ENCODE measurements at regions not wholly inside any gene's neighbourhood (a gene's known extent, or its start where the extent isn't known, plus 50 kb on each side); places are given as distances from the start of the nearest gene placed in this dataset.
A peak's percentile ranks its signal among the peaks of the same experiment; 100 is the strongest.

GRCh38 chrX:39616098-39616729, 481.5 kb downstream of the BCOR start:
- no peak for DNase-seq

GRCh38 chrX:39616731-39617130, 481.0 kb downstream of the BCOR start:
- no peak for DNase-seq

- no peak for DNase-seq
Measured at GRCh38 chrX:39618178-39618577, 479.6 kb downstream of the BCOR start.

- DNase-seq = no peak
Measured at GRCh38 chrX:39619182-39620009, 478.4 kb downstream of the BCOR start.

- DNase-seq = no peak
Measured at GRCh38 chrX:39624166-39624565, 473.6 kb downstream of the BCOR start.

GRCh38 chrX:39625810-39626209, 471.9 kb downstream of the BCOR start:
- DNase-seq = no peak

GRCh38 chrX:39626749-39627148, 471.0 kb downstream of the BCOR start:
- no peak for DNase-seq

- no peak for DNase-seq
Measured at GRCh38 chrX:39627257-39627656, 470.5 kb downstream of the BCOR start.

GRCh38 chrX:39629001-39629400, 468.8 kb downstream of the BCOR start:
- no peak for DNase-seq

- DNase-seq = no peak
Measured at GRCh38 chrX:39630344-39630743, 467.4 kb downstream of the BCOR start.

GRCh38 chrX:39631276-39632229, 466.2 kb downstream of the BCOR start:
- DNase-seq = no peak

- no peak for DNase-seq
Measured at GRCh38 chrX:39633293-39633692, 464.5 kb downstream of the BCOR start.

- no peak for DNase-seq
Measured at GRCh38 chrX:39636481-39636880, 461.3 kb downstream of the BCOR start.

GRCh38 chrX:39638526-39638925, 459.2 kb downstream of the BCOR start:
- no peak for DNase-seq

GRCh38 chrX:39639871-39640270, 457.9 kb downstream of the BCOR start:
- no peak for DNase-seq

- no peak for DNase-seq
Measured at GRCh38 chrX:39640866-39641265, 456.9 kb downstream of the BCOR start.

GRCh38 chrX:39642071-39642470, 455.7 kb downstream of the BCOR start:
- no peak for DNase-seq

GRCh38 chrX:39643550-39643949, 454.2 kb downstream of the BCOR start:
- DNase-seq = no peak

- DNase-seq = no peak
Measured at GRCh38 chrX:39645178-39645895, 452.4 kb downstream of the BCOR start.

- DNase-seq = no peak
Measured at GRCh38 chrX:39648548-39649254, 449.1 kb downstream of the BCOR start.

GRCh38 chrX:39650768-39651347, 446.9 kb downstream of the BCOR start:
- DNase-seq = no peak

- DNase-seq = peak in 1 of 2 donors; percentile 19
Measured at GRCh38 chrX:39652336-39652735, 445.4 kb downstream of the BCOR start.

All from hippocampal formation (tissue), 2 donors.